ENCODE measurements at regions not wholly inside any gene's neighbourhood (a gene's known extent, or its start where the extent isn't known, plus 50 kb on each side); places are given as distances from the start of the nearest gene placed in this dataset.

- Histone ChIP-seq H3K79me2 (ENCODE audit: control insufficient read depth in 1 of 2, insufficient read depth in 2 of 2, low read length in 2 of 2) (no peaks in the 10 kb centered on the region), H3K9ac (replicated peaks in 1 of 4; ENCODE audit: extremely low read depth in 1 of 4, low read depth in 3 of 4, low read length in 3 of 4) (no peak overlapping the region), H3K14ac (ENCODE audit: insufficient read length) (no peak overlapping the region), H2BK12ac (ENCODE audit: low read depth, low read length) (no peak overlapping the region), H3K27ac (ENCODE audit: low read depth, low read length) (no peak overlapping the region), H3K4me3 (ENCODE audit: extremely low read depth in 1 of 4, insufficient read depth in 2 of 4, low read depth in 3 of 4, low read length in 4 of 4) (no peak overlapping the region), H2BK5ac (ENCODE audit: low read depth, low read length) (no peak overlapping the region), H4K8ac (ENCODE audit: extremely low read depth, insufficient read depth, low read length) (no peak overlapping the region), H3K36me3 (ENCODE audit: control insufficient read depth in 2 of 4, insufficient read depth in 4 of 4, low read length in 3 of 4) (no peaks in the 10 kb centered on the region), H4K5ac (ENCODE audit: insufficient read length, low read depth, low read length) (no peak overlapping the region), H2BK15ac (ENCODE audit: low read length) (no peak overlapping the region), H2BK20ac (ENCODE audit: low read length) (no peak overlapping the region), H2BK120ac (replicated peaks; ENCODE audit: low read depth, low read length) (no peak overlapping the region), H3K79me1 (ENCODE audit: low read depth, low read length) (no peaks in the 10 kb centered on the region), H3K9me3 (ENCODE audit: insufficient read depth in 2 of 2, low read depth in 1 of 2, low read length in 1 of 2) (no peaks in the 10 kb centered on the region), H4K91ac (replicated peaks; ENCODE audit: insufficient read length, low read length) (no peak overlapping the region), H3K4me1 (replicated peaks in 1 of 4; ENCODE audit: control insufficient read depth in 3 of 4, insufficient read depth in 4 of 4, low read length in 3 of 4) (no peaks in the 10 kb centered on the region), H2AFZ (ENCODE audit: low read length) (no peak overlapping the region), H3K4me2 (ENCODE audit: insufficient read depth in 1 of 2, low read depth in 2 of 2, low read length in 2 of 2) (no peak overlapping the region), H4K20me1 (replicated peaks in 1 of 2; ENCODE audit: control insufficient read depth in 1 of 2, insufficient read depth in 2 of 2, low read length in 2 of 2) (no peaks in the 10 kb centered on the region), H3K56ac (replicated peaks; ENCODE audit: insufficient read length, low read depth, low read length) (no peak overlapping the region), H3K27me3 (replicated peaks in 1 of 4; ENCODE audit: control insufficient read depth in 3 of 4, extremely low read depth in 1 of 4, insufficient read depth in 3 of 4, low read length in 3 of 4) (no peaks in the 10 kb centered on the region), H3K23me2 (ENCODE audit: low read depth, low read length) (no peaks in the 10 kb centered on the region), H3K23ac (ENCODE audit: insufficient read length) (no peak overlapping the region), H2AK5ac (ENCODE audit: low read depth, low read length) (no peak overlapping the region), H3K18ac (ENCODE audit: extremely low read depth, low read length) (no peak overlapping the region), H3K4ac (replicated peaks; ENCODE audit: insufficient read length, low read depth, low read length) (no peak overlapping the region)
- DNase-seq (ENCODE audit: low read depth in 1 of 2, low spot score in 2 of 2) (peak in 1 of 2 experiments; percentile 2), FAIRE-seq (no peak)
- CTCF ChIA-PET (ENCODE audit: partially characterized antibody) = interaction anchor here (1.1 to 2.2 kb wide), 2 partner anchors 23 to 491 kb away, joined by 3 to 7 read pairs; no protein-coding TSS in a partner anchor
- 78% methylated on average over 4 of the region's 4 CpGs; no CpG with 5 or more reads in 1 of the 2 experiments for WGBS, 2 experiments (ENCODE audit: extremely low coverage in 1 of 2, insufficient coverage in 1 of 2, insufficient read length in 1 of 2, insufficient replicate concordance in 2 of 2, low coverage in 1 of 2, low lambda C conversion rate in 2 of 2, missing lambda C conversion rate in 1 of 2)
- POLR2A ChIA-PET (ENCODE audit: partially characterized antibody) = no interaction called here
- TF ChIP-seq NRF1 (IDR thresholded peaks at IDR 0.05; ENCODE audit: low read depth, low read length) (no peak), E2F6 (IDR thresholded peaks at IDR 0.05) (no peak), MAFK (IDR thresholded peaks at IDR 0.05; ENCODE audit: low read depth, low read length) (no peak), CHD2 (IDR thresholded peaks at IDR 0.05; ENCODE audit: low read length) (no peak), KDM1A (IDR thresholded peaks at IDR 0.05; ENCODE audit: borderline replicate concordance, low read length) (no peak), TBP (IDR thresholded peaks at IDR 0.05; ENCODE audit: low read depth, low read length) (no peak), RXRA (IDR thresholded peaks at IDR 0.05; ENCODE audit: insufficient read depth, low read depth, low read length) (no peak), TCF12 (IDR thresholded peaks at IDR 0.05; ENCODE audit: low read depth, low read length) (no peak), HDAC2 (IDR thresholded peaks at IDR 0.05; ENCODE audit: borderline replicate concordance in 1 of 2, low read depth in 2 of 2, low read length in 2 of 2) (no peak), RFX5 (IDR thresholded peaks at IDR 0.05; ENCODE audit: borderline replicate concordance, low read depth, low read length) (no peak)
Observed at GRCh38 chr5:130502702-130503101, 598.4 kb downstream of the CHSY3 start.

All from H1 (cell line).